NT2/D1 (cell line): ENCODE measurements at regions not wholly inside any gene's neighbourhood (a gene's known extent, or its start where the extent isn't known, plus 50 kb on each side); places are given as distances from the start of the nearest gene placed in this dataset.

ENCODE experiments used
- DNase-seq: peaks from one replicate; pipeline ENCODE4 v3.0.0-alpha.2; 2011; ENCODE audit warnings: low read depth, low spot score
- H3K27me3 ChIP-seq: 2 replicates; pipeline ENCODE4 v1.6.0; 2011; ENCODE audit warnings: mild to moderate bottlenecking; ENCODE audit not compliant: insufficient read length, insufficient read depth
- H3K36me3 ChIP-seq: 2 replicates; pipeline ENCODE4 v1.6.1; 2011; ENCODE audit warnings: mild to moderate bottlenecking, low read length, mixed read lengths; ENCODE audit not compliant: insufficient read depth, insufficient read length
- H3K4me1 ChIP-seq: 2 replicates; pipeline ENCODE4 v1.5.1; 2011; ENCODE audit not compliant: insufficient read depth, insufficient read length
- H3K4me3 ChIP-seq: 2 replicates; pipeline ENCODE4 v1.5.1; 2011; ENCODE audit warnings: low read depth; ENCODE audit not compliant: insufficient read length
- H3K9ac ChIP-seq: 2 replicates; pipeline ENCODE4 v1.6.0; 2011; ENCODE audit warnings: low read depth; ENCODE audit not compliant: insufficient read length
- H3K9me3 ChIP-seq: 2 replicates; pipeline ENCODE4 v1.5.1; 2011; ENCODE audit warnings: mild to moderate bottlenecking, low read length; ENCODE audit not compliant: insufficient read depth
- SUZ12 ChIP-seq: IDR thresholded peaks from 2 replicates; pipeline ENCODE4 v1.6.1; 2011; ENCODE audit not compliant: insufficient read length, insufficient read depth; ENCODE audit errors: extremely low read depth
- YY1 ChIP-seq: IDR thresholded peaks from 2 replicates; pipeline ENCODE4 v1.6.1; 2011; ENCODE audit not compliant: insufficient read length, insufficient read depth
- ZNF274 ChIP-seq: IDR thresholded peaks from 2 replicates; pipeline ENCODE4 v1.6.1; 2011; ENCODE audit warnings: mild to moderate bottlenecking, low read depth, low read length

DNA sequence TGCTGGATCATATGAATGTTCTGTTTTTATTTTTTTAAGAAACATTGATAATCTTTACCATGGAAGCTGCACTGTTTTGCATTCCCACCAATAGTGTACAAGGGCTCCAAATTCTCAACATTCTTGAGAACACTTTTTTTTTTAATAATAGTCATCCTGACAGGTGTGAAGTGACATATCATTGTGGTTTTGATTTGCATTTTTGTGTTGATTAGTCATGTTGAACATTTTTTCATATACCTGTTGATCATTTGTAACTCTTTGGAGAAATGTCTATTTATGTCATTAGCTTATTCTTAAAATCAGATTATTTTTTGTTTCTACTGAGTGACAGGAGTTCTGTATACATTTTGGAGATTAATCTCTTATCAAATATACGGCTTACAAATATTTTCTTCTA is 408.5 kb downstream of the GLUD2 start:
- H3K36me3 ChIP-seq, result no peaks in the 10 kb centered on the region
- no peaks in the 10 kb centered on the region for H3K27me3 ChIP-seq
- H3K4me3 ChIP-seq, result no peak overlapping the region
- H3K9ac ChIP-seq, result no peak overlapping the region
- H3K4me1 ChIP-seq, result no peaks in the 10 kb centered on the region
- no peak for DNase-seq
- TF ChIP-seq YY1 (no peak), ZNF274 (no peak), SUZ12 (no peak)
- no peaks in the 10 kb centered on the region for H3K9me3 ChIP-seq

DNA sequence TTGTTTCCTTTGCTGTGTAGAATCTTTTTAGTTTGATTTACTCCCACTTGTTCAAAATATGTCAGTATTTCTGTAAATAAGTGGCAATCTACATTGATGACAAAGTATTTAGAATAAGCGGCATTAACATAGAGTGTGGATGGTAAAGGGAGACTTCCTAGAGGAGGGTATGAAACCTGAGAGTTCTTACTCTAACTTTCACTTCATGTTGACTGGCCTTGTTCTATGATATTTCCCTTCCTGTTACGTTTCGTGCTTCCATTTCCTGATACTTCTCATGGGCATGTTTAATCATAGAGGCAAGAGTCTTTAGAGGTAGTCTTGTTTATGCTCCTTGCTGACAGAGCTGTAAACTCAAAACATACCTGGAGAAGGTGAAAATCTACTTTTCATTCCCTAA is 408.9 kb downstream of the GLUD2 start:
- Histone ChIP-seq H3K36me3 (no peaks in the 10 kb centered on the region), H3K4me1 (no peaks in the 10 kb centered on the region), H3K9ac (no peak overlapping the region), H3K27me3 (no peaks in the 10 kb centered on the region), H3K9me3 (no peaks in the 10 kb centered on the region), H3K4me3 (no peak overlapping the region)
- DNase-seq, result no peak
- TF ChIP-seq YY1 (no peak), SUZ12 (no peak), ZNF274 (no peak)

DNA sequence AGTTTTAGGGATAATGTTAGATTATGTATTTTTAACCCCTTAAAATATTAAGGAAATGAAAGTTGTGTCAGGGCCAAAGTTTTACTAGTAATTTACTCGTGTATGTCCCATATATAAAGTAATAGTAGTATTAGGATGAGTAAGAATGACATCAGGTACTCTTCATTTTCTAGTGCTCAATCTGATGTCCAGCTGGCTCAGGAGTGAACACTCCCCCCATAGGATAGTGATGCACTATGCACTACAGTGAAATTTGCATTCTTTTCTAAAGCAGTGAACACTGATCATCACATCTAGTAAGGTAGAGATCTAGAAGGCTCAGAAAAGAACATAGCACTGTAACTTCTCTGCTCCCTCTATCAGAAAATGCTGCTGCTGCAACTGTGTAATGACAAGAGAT is 409.7 kb downstream of the GLUD2 start:
- Histone ChIP-seq H3K4me1 (no peaks in the 10 kb centered on the region), H3K9me3 (no peaks in the 10 kb centered on the region), H3K27me3 (no peaks in the 10 kb centered on the region), H3K9ac (no peak overlapping the region), H3K36me3 (no peaks in the 10 kb centered on the region), H3K4me3 (no peak overlapping the region)
- no peak for DNase-seq
- no peak for TF ChIP-seq SUZ12
- TF ChIP-seq ZNF274, result no peak
- TF ChIP-seq YY1, result no peak

DNA sequence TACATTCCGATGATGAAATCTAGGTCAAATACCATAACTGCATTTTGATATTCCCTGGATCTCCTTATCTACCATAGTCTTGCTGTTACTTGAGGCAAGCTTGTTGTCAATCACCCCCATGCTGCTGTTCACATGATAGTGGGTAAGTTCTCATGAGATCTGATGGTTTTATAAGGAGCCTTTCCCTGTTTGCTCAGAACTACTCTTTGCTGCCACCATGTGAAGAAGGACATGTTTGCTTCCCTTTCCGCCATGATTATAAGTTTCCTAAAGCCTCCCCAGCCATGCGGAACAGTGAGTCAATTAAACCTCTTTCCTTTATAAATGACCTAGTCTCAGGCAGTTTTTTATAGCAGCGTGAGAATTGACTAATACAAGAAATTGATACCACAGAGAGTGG is 432.0 kb downstream of the GLUD2 start:
- H3K9me3 ChIP-seq, result no peaks in the 10 kb centered on the region; the same call in 1 of the 2 replicates
- no peak overlapping the region for H3K9ac ChIP-seq
- no peaks in the 10 kb centered on the region for H3K36me3 ChIP-seq
- DNase-seq, result no peak
- H3K4me1 ChIP-seq, result no peaks in the 10 kb centered on the region
- H3K4me3 ChIP-seq, result no peak overlapping the region
- H3K27me3 ChIP-seq, result no peaks in the 10 kb centered on the region
- TF ChIP-seq YY1 (no peak), SUZ12 (no peak), ZNF274 (no peak)

DNA sequence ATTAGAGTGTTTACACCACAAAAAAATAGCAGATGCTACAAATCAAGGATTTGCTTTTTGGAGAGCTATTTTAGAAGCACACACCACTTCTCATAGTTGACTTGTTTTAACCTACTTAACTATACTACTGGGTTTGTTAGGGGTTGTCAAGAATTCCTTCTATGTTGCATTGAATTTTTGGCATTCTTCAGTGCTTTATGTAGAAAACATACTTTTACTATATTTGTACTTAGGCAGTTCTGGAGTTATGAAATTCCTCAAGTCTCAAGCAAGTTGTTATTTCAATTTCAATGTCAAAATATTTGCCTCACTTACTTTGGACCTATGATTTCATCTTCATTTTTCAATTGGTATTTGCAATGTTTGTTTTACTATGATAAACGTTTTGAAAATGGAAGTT is 449.6 kb downstream of the GLUD2 start:
- no peaks in the 10 kb centered on the region for H3K4me1 ChIP-seq
- H3K27me3 ChIP-seq, result no peaks in the 10 kb centered on the region
- no peaks in the 10 kb centered on the region for H3K36me3 ChIP-seq
- no peak overlapping the region for H3K9ac ChIP-seq
- no peak for TF ChIP-seq YY1
- TF ChIP-seq ZNF274, result no peak
- no peak for TF ChIP-seq SUZ12
- H3K4me3 ChIP-seq, result no peak overlapping the region
- no peak for DNase-seq
- H3K9me3 ChIP-seq, result no peaks in the 10 kb centered on the region

DNA sequence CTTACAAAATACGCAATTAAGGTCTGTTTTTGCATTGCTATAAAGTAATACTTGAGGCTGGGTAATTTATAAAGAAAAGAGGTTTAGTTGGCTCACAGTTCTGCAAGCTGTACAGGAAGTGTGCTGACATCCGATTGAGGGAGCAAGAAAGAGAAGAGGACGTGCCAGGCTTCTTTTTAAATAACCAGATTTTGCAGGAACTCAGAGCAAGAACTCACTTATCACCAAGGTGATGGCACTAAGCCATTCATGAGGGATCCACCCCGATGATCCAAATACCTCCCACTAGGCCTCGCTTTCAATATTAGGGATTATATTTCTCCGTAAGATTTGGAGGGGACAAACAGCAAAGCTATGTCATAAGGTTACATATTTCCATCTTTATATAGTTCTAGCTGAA is 456.7 kb downstream of the GLUD2 start:
- DNase-seq, result no peak
- Histone ChIP-seq H3K9me3 (no peaks in the 10 kb centered on the region), H3K9ac (no peak overlapping the region), H3K4me1 (no peaks in the 10 kb centered on the region), H3K27me3 (no peaks in the 10 kb centered on the region), H3K4me3 (no peak overlapping the region), H3K36me3 (no peaks in the 10 kb centered on the region)
- TF ChIP-seq SUZ12, result no peak
- TF ChIP-seq ZNF274, result no peak
- TF ChIP-seq YY1, result no peak

DNA sequence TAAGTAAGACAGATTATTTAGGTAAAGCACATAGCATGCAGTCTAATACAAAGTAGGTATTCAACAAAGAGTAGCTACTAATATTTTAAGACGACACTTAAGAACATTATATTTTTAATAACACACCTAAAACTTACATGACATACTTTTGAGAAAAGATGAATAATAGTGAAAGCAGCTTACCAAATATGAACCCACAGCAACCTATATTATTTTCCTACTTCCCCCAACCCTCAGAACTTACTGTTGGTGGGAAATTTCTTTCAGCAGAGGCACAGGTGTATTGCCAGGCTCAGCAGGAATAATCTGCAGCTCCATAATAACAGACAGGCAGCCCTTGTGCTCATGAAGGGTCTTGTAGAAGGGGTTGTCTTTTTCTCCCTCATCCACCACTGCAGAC is 498.9 kb downstream of the GLUD2 start:
- no peaks in the 10 kb centered on the region for H3K4me1 ChIP-seq
- H3K27me3 ChIP-seq, result no peaks in the 10 kb centered on the region
- H3K36me3 ChIP-seq, result no peaks in the 10 kb centered on the region
- no peak overlapping the region for H3K4me3 ChIP-seq
- TF ChIP-seq ZNF274, result no peak
- no peak for TF ChIP-seq SUZ12
- TF ChIP-seq YY1, result no peak
- no peak for DNase-seq
- no peaks in the 10 kb centered on the region for H3K9me3 ChIP-seq
- H3K9ac ChIP-seq, result no peak overlapping the region

DNA sequence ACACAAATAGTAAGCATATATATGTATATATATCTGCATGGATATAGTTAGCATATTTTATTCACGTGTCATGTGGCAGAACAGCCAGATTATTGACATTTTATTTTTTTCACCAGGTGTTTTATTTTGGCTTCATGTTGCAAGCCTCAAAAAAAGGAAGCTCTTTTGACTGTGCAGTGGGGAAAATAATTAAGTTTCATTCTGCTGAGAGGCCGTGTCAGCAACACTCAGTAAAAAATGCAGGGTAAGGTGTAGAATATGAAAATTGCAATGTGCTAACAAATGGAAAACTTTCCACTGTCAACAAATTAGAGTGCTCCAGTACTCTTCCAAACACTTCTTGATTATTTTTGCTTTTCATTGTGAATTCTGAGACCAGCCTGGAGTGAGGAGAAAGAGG is 511.5 kb downstream of the GLUD2 start:
- Histone ChIP-seq H3K27me3 (no peaks in the 10 kb centered on the region), H3K9me3 (no peaks in the 10 kb centered on the region), H3K36me3 (no peaks in the 10 kb centered on the region), H3K4me1 (no peaks in the 10 kb centered on the region), H3K9ac (no peak overlapping the region), H3K4me3 (no peak overlapping the region)
- no peak for DNase-seq
- TF ChIP-seq ZNF274, result no peak
- no peak for TF ChIP-seq YY1
- TF ChIP-seq SUZ12, result no peak
